Stomach (tissue), 8 donors: ENCODE measurements at regions not wholly inside any gene's neighbourhood (a gene's known extent, or its start where the extent isn't known, plus 50 kb on each side); places are given as distances from the start of the nearest gene placed in this dataset.

Source experiments
- DNase-seq, 2 donors: peaks; one replicate each; pipeline versions ENCODE4 v3.0.0 to v3.0.0-alpha.2; 2013 to 2019
- H3K27ac ChIP-seq, 5 donors: fragments of 200-600 bp in 4 of 5; sonication (generic) in 4 of 5; one replicate each; pipeline ENCODE4 v1.5.1; 2013 to 2019; ENCODE audit warnings: mild to moderate bottlenecking in 1 of 5, moderate library complexity in 1 of 5
- H3K27me3 ChIP-seq, 3 donors: fragments of 200-600 bp; sonication (generic); one replicate each; pipeline ENCODE4 v1.5.1; 2017 to 2019; ENCODE audit warnings: mixed run types in 1 of 3
- H3K36me3 ChIP-seq, 4 donors: fragments of 200-600 bp; sonication (generic); 1 replicate in 3 of 4; 2 replicates in 1 of 4; pipeline ENCODE4 v1.5.1; 2016 to 2019
- H3K4me1 ChIP-seq, 4 donors: fragments of 200-600 bp; sonication (generic); one replicate each; pipeline ENCODE4 v1.5.1; 2016 to 2019
- H3K4me3 ChIP-seq, 4 donors: fragments of 200-600 bp; sonication (generic) in 3 of 4; one replicate each; pipeline ENCODE4 v1.5.1; 2016 to 2019; ENCODE audit warnings: mild to moderate bottlenecking in 1 of 4
- H3K9me3 ChIP-seq, 4 donors: fragments of 200-600 bp; sonication (generic); one replicate each; pipeline ENCODE4 v1.5.1; 2016 to 2019
- CTCF ChIP-seq, 7 experiments: fragments of 450-650 bp in 4 of 7; fragments of 200-600 bp in 3 of 7; sonication (generic) in 3 of 7; IDR thresholded peaks; one replicate each; pipeline ENCODE4 v1.5.1; 2016 to 2019; ENCODE audit warnings: antibody characterized with exemption in 7 of 7, control low read depth in 2 of 7, mild to moderate bottlenecking in 1 of 7
- EP300 ChIP-seq: sonication (generic); formaldehyde crosslinking; IDR thresholded peaks from one replicate; pipeline ENCODE4 v1.6.1; 2017; ENCODE audit warnings: antibody characterized with exemption
- POLR2A ChIP-seq, 4 donors: fragments of 450-650 bp; IDR thresholded peaks; one replicate each; pipeline ENCODE4 v1.6.1; 2016; ENCODE audit warnings: antibody characterized with exemption in 4 of 4, control low read depth in 2 of 4, mild to moderate bottlenecking in 1 of 4, moderate library complexity in 1 of 4
- POLR2AphosphoS5 ChIP-seq, 3 donors: sonication (generic); formaldehyde crosslinking; IDR thresholded peaks; one replicate each; pipeline ENCODE4 v1.6.1; 2016; ENCODE audit warnings: antibody characterized with exemption in 3 of 3
- WGBS, 5 donors: extraction: QIAGEN DNeasy Blood & Tissue Kit in 3 of 5; methylation state at CpG; one replicate each; pipeline versions ENCODE4 v1.1.5 to v1.1.7; 2013 to 2018; 5-methylcytosine and 5-hydroxymethylcytosine counted together
- intact Hi-C: fragments of 100-400 bp; cut with DNase I; formaldehyde crosslinking; loops from one replicate; pipeline ENCODE4 v1.15.1; 2023; ENCODE audit warnings: low total_unique reads
- donor health status: healthy with polysubstance abuse.
- donor health status: Bipolar disorder and iron deficiency.
- donor health status: healthy.

- no peak overlapping the region for H3K27ac ChIP-seq
- H3K4me1 ChIP-seq: no peaks in the 10 kb centered on the region
- H3K9me3 ChIP-seq: no peaks in the 10 kb centered on the region
- no peak for TF ChIP-seq CTCF (IDR thresholded peaks at IDR 0.05)
- TF ChIP-seq POLR2AphosphoS5 (IDR thresholded peaks at IDR 0.05): no peak
- TF ChIP-seq EP300: no peak
- TF ChIP-seq POLR2A (IDR thresholded peaks at IDR 0.05): no peak
- no peaks in the 10 kb centered on the region for H3K36me3 ChIP-seq
- H3K27me3 ChIP-seq: no peaks in the 10 kb centered on the region
- H3K4me3 ChIP-seq: no peak overlapping the region
- intact Hi-C loops: no loop called here
- DNase-seq: no peak
Observed at GRCh38 chr4:96955691-96956090, 1115.8 kb downstream of the PDHA2 start.

GRCh38 chr4:96969455-96969854, 1129.6 kb downstream of the PDHA2 start:
- WGBS, 5 donors: 85 to 91% (median 89%) methylated on average over 1 of the region's 1 CpG
- no peaks in the 10 kb centered on the region for H3K27me3 ChIP-seq
- no peak overlapping the region for H3K4me3 ChIP-seq
- no peaks in the 10 kb centered on the region for H3K4me1 ChIP-seq
- TF ChIP-seq POLR2A (IDR thresholded peaks at IDR 0.05): no peak
- TF ChIP-seq EP300: no peak
- TF ChIP-seq POLR2AphosphoS5 (IDR thresholded peaks at IDR 0.05): no peak
- TF ChIP-seq CTCF (IDR thresholded peaks at IDR 0.05): no peak
- intact Hi-C loops: no loop called here
- no peaks in the 10 kb centered on the region for H3K9me3 ChIP-seq
- no peak for DNase-seq
- no peak overlapping the region for H3K27ac ChIP-seq
- H3K36me3 ChIP-seq: no peaks in the 10 kb centered on the region

GRCh38 chr4:96972920-96973319, 1133.0 kb downstream of the PDHA2 start:
- H3K27me3 ChIP-seq: no peaks in the 10 kb centered on the region
- no peak for DNase-seq
- H3K4me1 ChIP-seq: no peaks in the 10 kb centered on the region
- H3K4me3 ChIP-seq: no peak overlapping the region
- H3K36me3 ChIP-seq: no peaks in the 10 kb centered on the region
- TF ChIP-seq POLR2A (IDR thresholded peaks at IDR 0.05) (no peak), EP300 (no peak)
- WGBS, 5 donors: 75 to 84% (median 80%) methylated on average over 4 of the region's 4 CpGs
- no peak overlapping the region for H3K27ac ChIP-seq
- H3K9me3 ChIP-seq: no peaks in the 10 kb centered on the region
- intact Hi-C loops: no loop called here

GRCh38 chr4:96974295-96974694, 1134.4 kb downstream of the PDHA2 start:
- Histone ChIP-seq H3K4me1 (no peaks in the 10 kb centered on the region), H3K27ac (no peak overlapping the region), H3K4me3 (no peak overlapping the region), H3K36me3 (no peaks in the 10 kb centered on the region), H3K9me3 (no peaks in the 10 kb centered on the region), H3K27me3 (no peaks in the 10 kb centered on the region)
- no peak for TF ChIP-seq CTCF (IDR thresholded peaks at IDR 0.05)
- no peak for TF ChIP-seq EP300
- WGBS, 5 donors: 50 to 66% (median 60%) methylated on average over 2 of the region's 2 CpGs
- no peak for DNase-seq
- intact Hi-C loops: no loop called here

- H3K36me3 ChIP-seq: no peaks in the 10 kb centered on the region
- TF ChIP-seq CTCF (IDR thresholded peaks at IDR 0.05) (no peak), POLR2AphosphoS5 (IDR thresholded peaks at IDR 0.05) (no peak), POLR2A (IDR thresholded peaks at IDR 0.05) (no peak), EP300 (no peak)
- intact Hi-C loops: no loop called here
- no peaks in the 10 kb centered on the region for H3K4me1 ChIP-seq
- peak in 1 of 2 donors; percentile 6 for DNase-seq
- no peaks in the 10 kb centered on the region for H3K27me3 ChIP-seq
- no peak overlapping the region for H3K27ac ChIP-seq
- 44 to 66% (median 56%) methylated on average over 1 of the region's 1 CpG for WGBS, 5 donors
- H3K9me3 ChIP-seq: no peaks in the 10 kb centered on the region
- H3K4me3 ChIP-seq: peak overlapping the region in 2 of 4 donors; percentile 0 to 7
Observed at GRCh38 chr4:96983830-96984229, 1143.9 kb downstream of the PDHA2 start.
